Upper lobe of right lung (tissue), 1 donor: ENCODE measurements at regions not wholly inside any gene's neighbourhood (a gene's known extent, or its start where the extent isn't known, plus 50 kb on each side); places are given as distances from the start of the nearest gene placed in this dataset.

Experiments
- ATAC-seq: fragments of 200-7000 bp; cut with Tn5 transposase; one replicate; pipeline ENCODE4 v1.9.1; 2020; ENCODE audit warnings: mild to moderate bottlenecking, moderate library complexity
- DNase-seq: peaks from one replicate; pipeline ENCODE4 v3.0.0-alpha.2; 2020
- H3K27ac ChIP-seq: fragments of 200-600 bp; one replicate; pipeline ENCODE4 v1.8.0; 2022
- H3K27me3 ChIP-seq: fragments of 200-600 bp; one replicate; pipeline ENCODE4 v1.8.0; 2022; ENCODE audit warnings: mild to moderate bottlenecking
- H3K36me3 ChIP-seq: fragments of 200-600 bp; one replicate; pipeline ENCODE4 v1.8.0; 2022
- H3K4me1 ChIP-seq: fragments of 200-600 bp; one replicate; pipeline ENCODE4 v1.8.0; 2022
- H3K4me3 ChIP-seq: fragments of 200-600 bp; one replicate; pipeline ENCODE4 v1.8.0; 2022; ENCODE audit warnings: mild to moderate bottlenecking
- H3K9me3 ChIP-seq: fragments of 200-600 bp; one replicate; pipeline ENCODE4 v1.8.0; 2022
- intact Hi-C: fragments of 100-400 bp; cut with DNase I; formaldehyde crosslinking; loops from one replicate; pipeline ENCODE4 v1.11.0; 2022
- TF ChIP-seq, protein P1 (sequence below): fragments of 200-600 bp; IDR thresholded peaks from one replicate; pipeline ENCODE4 v1.8.0; 2022; ENCODE audit warnings: antibody characterized with exemption
- donor health status: DM: no; HTN: yes; CAD: no; lungs with severe emphysema.

DNA sequence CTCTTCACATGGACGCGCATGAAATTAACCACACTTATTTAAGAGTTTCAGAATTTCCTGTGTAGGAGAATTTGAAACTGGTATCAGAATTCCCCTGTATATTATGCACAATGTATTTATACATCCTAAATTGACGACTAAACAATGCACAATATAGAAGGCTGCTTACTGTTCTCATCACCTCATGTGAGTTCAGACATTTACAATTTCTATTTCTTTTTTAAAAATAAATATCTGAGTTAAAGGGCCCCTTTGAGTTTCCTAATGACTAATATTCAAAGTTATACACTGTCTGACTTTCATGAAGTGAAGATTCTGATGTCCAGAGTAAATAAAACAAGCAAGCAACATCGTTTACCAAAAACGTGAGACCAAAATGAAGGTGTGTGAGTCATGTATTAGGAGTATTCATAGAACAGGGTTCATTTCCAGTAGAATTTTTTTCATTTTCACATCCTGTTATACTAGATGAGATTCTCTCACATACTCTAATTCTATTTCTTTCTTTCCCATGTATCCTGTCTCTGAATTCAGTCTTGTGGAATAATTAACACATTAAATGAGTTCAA, 406.2 kb downstream of the NUP35 start:
- DNase-seq (no peak), ATAC-seq (no peak)
- H3K27ac ChIP-seq, result no peak overlapping the region
- H3K36me3 ChIP-seq, result no peaks in the 10 kb centered on the region
- H3K27me3 ChIP-seq, result no peaks in the 10 kb centered on the region
- H3K4me3 ChIP-seq, result no peak overlapping the region
- H3K9me3 ChIP-seq, result no peaks in the 10 kb centered on the region
- intact Hi-C loops, result no loop called here
- TF ChIP-seq, protein P1, sequence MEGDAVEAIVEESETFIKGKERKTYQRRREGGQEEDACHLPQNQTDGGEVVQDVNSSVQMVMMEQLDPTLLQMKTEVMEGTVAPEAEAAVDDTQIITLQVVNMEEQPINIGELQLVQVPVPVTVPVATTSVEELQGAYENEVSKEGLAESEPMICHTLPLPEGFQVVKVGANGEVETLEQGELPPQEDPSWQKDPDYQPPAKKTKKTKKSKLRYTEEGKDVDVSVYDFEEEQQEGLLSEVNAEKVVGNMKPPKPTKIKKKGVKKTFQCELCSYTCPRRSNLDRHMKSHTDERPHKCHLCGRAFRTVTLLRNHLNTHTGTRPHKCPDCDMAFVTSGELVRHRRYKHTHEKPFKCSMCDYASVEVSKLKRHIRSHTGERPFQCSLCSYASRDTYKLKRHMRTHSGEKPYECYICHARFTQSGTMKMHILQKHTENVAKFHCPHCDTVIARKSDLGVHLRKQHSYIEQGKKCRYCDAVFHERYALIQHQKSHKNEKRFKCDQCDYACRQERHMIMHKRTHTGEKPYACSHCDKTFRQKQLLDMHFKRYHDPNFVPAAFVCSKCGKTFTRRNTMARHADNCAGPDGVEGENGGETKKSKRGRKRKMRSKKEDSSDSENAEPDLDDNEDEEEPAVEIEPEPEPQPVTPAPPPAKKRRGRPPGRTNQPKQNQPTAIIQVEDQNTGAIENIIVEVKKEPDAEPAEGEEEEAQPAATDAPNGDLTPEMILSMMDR, result no peak
- no peaks in the 10 kb centered on the region for H3K4me1 ChIP-seq

DNA sequence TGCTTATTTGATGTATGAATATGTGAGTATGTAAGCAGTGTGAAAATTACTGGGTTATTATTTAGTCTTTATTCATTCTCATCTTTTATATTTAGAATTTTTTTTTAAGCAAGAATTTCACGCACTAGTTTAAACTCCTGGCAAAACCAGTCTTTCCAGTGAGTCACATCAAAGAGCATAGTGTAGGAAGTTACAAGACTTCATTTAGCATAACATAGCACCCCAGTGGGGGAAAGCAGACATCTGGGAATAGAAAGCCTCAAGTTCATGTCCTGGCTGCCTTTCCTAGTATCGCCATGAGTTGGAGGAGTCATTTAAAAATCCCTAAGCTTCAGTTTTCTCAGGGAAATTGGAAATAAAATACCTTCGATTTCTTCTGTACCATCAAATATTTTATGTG, 408.3 kb downstream of the NUP35 start:
- ATAC-seq, result no peak
- TF ChIP-seq, protein P1, result no peak
- Histone ChIP-seq H3K9me3 (no peaks in the 10 kb centered on the region), H3K4me1 (no peaks in the 10 kb centered on the region), H3K4me3 (no peak overlapping the region), H3K27ac (no peak overlapping the region), H3K36me3 (no peaks in the 10 kb centered on the region), H3K27me3 (no peaks in the 10 kb centered on the region)
- no peak for DNase-seq
- intact Hi-C loops, result no loop called here

DNA sequence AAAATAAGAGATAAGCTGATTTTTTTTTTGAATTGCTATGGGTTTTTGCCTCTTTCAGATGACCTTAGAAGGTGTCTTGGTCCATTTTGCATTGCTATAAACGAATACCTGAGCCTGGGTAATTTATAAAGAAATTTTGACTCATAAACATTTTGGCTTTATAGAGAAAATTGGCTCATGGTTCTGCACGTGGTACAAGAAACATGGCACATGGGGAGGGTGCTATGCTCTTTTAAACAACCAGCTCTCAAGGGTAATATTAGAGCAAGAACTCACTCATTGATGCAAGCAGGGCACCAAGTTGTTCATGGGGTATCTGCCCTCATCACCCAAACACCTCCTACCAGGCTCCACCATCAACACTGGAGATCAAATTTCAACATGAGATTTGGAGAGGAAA, 408.8 kb downstream of the NUP35 start:
- no peak for ATAC-seq
- no peak overlapping the region for H3K4me3 ChIP-seq
- no peaks in the 10 kb centered on the region for H3K36me3 ChIP-seq
- intact Hi-C loops, result no loop called here
- TF ChIP-seq, protein P1, result no peak
- H3K9me3 ChIP-seq, result no peaks in the 10 kb centered on the region
- no peaks in the 10 kb centered on the region for H3K27me3 ChIP-seq
- no peak overlapping the region for H3K27ac ChIP-seq
- no peaks in the 10 kb centered on the region for H3K4me1 ChIP-seq
- DNase-seq, result no peak

DNA sequence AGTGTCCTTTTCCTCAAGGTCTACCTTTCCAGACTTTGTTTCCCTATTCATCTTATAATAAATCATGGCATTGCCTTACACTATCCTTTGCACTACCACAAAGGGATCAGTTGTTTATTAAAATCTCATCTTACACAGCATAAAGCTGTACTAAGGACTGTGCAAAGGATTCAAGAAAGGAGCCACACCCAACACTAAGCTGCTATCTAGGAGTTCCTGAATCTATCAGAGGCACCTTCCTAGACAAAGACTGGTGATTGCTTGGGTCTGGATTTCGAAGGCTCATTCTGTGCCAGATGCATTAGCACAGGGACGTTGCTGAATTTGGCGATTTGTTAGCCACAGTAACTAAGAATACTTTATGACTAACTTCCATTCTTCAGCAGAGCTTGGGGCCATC, 412.0 kb downstream of the NUP35 start:
- no peaks in the 10 kb centered on the region for H3K4me1 ChIP-seq

DNA sequence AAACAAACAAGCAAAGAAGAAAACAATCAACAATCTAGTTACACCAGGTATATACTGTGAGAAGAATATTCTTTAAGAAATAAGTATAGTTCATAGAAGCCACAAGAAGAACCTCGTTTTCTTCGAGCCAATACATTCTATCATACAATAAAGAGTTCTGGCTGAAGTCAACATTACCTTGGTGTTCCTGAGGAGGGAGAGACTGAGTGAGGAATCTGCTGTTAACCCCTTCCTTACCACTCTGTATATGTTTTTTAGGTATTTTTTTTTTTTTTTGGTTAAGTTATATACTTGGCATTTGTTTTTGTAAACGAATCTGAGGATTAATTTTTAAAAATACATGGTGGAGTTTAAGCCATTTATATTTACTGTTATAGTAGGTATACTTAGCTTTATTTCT, 412.5 kb downstream of the NUP35 start:
- Histone ChIP-seq H3K4me1 (no peaks in the 10 kb centered on the region), H3K9me3 (no peaks in the 10 kb centered on the region), H3K4me3 (no peak overlapping the region), H3K27ac (no peak overlapping the region), H3K36me3 (no peaks in the 10 kb centered on the region), H3K27me3 (no peaks in the 10 kb centered on the region)
- no peak for DNase-seq
- TF ChIP-seq, protein P1, result no peak
- intact Hi-C loops, result no loop called here
- ATAC-seq, result no peak

More for the DNA sequence above, 412.0 kb downstream of the NUP35 start:
- TF ChIP-seq, protein P1, result no peak
- Histone ChIP-seq H3K27ac (no peak overlapping the region), H3K9me3 (no peaks in the 10 kb centered on the region), H3K4me3 (no peak overlapping the region), H3K27me3 (no peaks in the 10 kb centered on the region), H3K36me3 (no peaks in the 10 kb centered on the region)
- DNase-seq (no peak), ATAC-seq (no peak)
- intact Hi-C loops, result no loop called here

DNA sequence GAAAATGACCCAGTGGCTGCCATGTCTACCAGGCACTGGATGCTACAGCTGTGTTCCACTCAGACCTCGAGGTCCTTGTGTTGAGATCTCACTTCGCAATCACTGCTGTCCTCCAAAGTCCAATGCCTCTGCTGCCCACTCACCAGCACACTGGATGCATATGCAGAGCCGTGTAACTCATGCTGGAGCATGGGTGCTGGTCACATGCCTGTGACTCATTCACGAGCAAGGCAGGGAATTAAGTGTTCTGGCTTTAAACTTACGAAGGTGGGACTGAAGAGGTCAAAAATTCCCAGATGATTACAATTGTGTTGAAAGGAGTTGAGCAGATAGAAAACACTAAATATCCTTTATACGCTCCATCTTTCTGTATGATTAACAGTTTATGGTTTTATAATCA, 417.5 kb downstream of the NUP35 start:
- DNase-seq (no peak), ATAC-seq (no peak)
- no peaks in the 10 kb centered on the region for H3K36me3 ChIP-seq
- no peak overlapping the region for H3K4me3 ChIP-seq
- TF ChIP-seq, protein P1, result no peak
- H3K27me3 ChIP-seq, result no peaks in the 10 kb centered on the region
- no peak overlapping the region for H3K27ac ChIP-seq
- peaks cover 3% of the 10 kb centered on the region for H3K9me3 ChIP-seq
- H3K4me1 ChIP-seq, result no peaks in the 10 kb centered on the region
- intact Hi-C loops, result no loop called here
